K562 (cell line): ENCODE measurements at regions not wholly inside any gene's neighbourhood (a gene's known extent, or its start where the extent isn't known, plus 50 kb on each side); places are given as distances from the start of the nearest gene placed in this dataset.

Experiments used
- ADNP ChIP-seq: fragments of 200-800 bp; sonication (Bioruptor generic); IDR thresholded peaks from 2 replicates; pipeline ENCODE4 v1.6.1; 2016; ENCODE audit warnings: missing genetic modification characterization, missing compliant biosample characterization
- CCNT2 ChIP-seq: IDR thresholded peaks from 2 replicates; pipeline ENCODE4 v1.6.1; 2011; ENCODE audit warnings: borderline replicate concordance, low read depth, mild to moderate bottlenecking, moderate library complexity, mixed read lengths, low read length; ENCODE audit not compliant: insufficient read length; ENCODE audit errors: extremely low read depth
- CREB1 ChIP-seq, 2 experiments: sonication (generic) in 1 of 2; formaldehyde crosslinking in 1 of 2; IDR thresholded peaks; 2 replicates each; pipeline versions ENCODE4 v1.6.1 to v1.8.0; 2012 to 2022; ENCODE audit warnings: inconsistent platforms in 1 of 2, mild to moderate bottlenecking in 1 of 2, missing genetic modification reagents in 1 of 2, moderate library complexity in 1 of 2
- CXXC5 ChIP-seq: fragments of 250-450 bp; sonication (Bioruptor Pico); IDR thresholded peaks from 2 replicates; pipeline ENCODE4 v1.8.0; 2022; ENCODE audit warnings: inconsistent platforms, mild to moderate bottlenecking, moderate library complexity
- EHMT2 ChIP-seq: fragments of 450-650 bp; IDR thresholded peaks from 2 replicates; pipeline ENCODE4 v1.6.1; 2018; ENCODE audit warnings: antibody characterized with exemption
- HEY1 ChIP-seq: fragments of 250-450 bp; sonication (Bioruptor Pico); IDR thresholded peaks from 2 replicates; pipeline ENCODE4 v1.5.0; 2020; ENCODE audit warnings: mild to moderate bottlenecking, moderate library complexity, borderline replicate concordance
- NFRKB ChIP-seq: fragments of 450-650 bp; IDR thresholded peaks from 2 replicates; pipeline ENCODE4 v1.6.1; 2016; ENCODE audit warnings: low read depth
- PHF8 ChIP-seq: fragments of 200-600 bp; sonication (generic); IDR thresholded peaks from 2 replicates; pipeline ENCODE4 v1.6.1; 2012; ENCODE audit warnings: mixed run types, mild to moderate bottlenecking, inconsistent platforms, low read length, moderate library complexity, borderline replicate concordance
- PTTG1 ChIP-seq: fragments of 450-650 bp; IDR thresholded peaks from 2 replicates; pipeline ENCODE4 v1.6.1; 2016; ENCODE audit warnings: low read depth, mild to moderate bottlenecking, missing genetic modification characterization, missing compliant biosample characterization
- RCOR1 ChIP-seq, 2 experiments: IDR thresholded peaks; 2 replicates each; pipeline ENCODE4 v1.6.1; 2012; ENCODE audit warnings: low read depth in 2 of 2, low read length in 2 of 2, borderline replicate concordance in 1 of 2, improper control_type of control experiment in 1 of 2
- WHSC1 ChIP-seq: IDR thresholded peaks from one replicate; pipeline ENCODE4 v1.6.1; 2012; ENCODE audit warnings: low read length, control low read depth, inconsistent platforms
- ZBTB1 ChIP-seq: sonication (generic); formaldehyde crosslinking; IDR thresholded peaks from 2 replicates; pipeline ENCODE4 v1.8.1; 2023; ENCODE audit warnings: missing genetic modification reagents, low read depth, mild to moderate bottlenecking, borderline replicate concordance
- ZNF197 ChIP-seq: fragments of 200-800 bp; sonication (Bioruptor generic); IDR thresholded peaks from 2 replicates; pipeline ENCODE4 v1.6.1; 2016; ENCODE audit warnings: low read depth, missing genetic modification characterization, missing compliant biosample characterization
- ZNF766 ChIP-seq: fragments of 200-800 bp; sonication (Bioruptor generic); conservative IDR thresholded peaks from 2 replicates; pipeline ENCODE4 v1.6.1; 2016; ENCODE audit warnings: missing genetic modification characterization, missing compliant biosample characterization
- TF ChIP-seq, protein P1 (sequence below), 2 experiments: fragments of 450-650 bp; formaldehyde crosslinking in 1 of 2; IDR thresholded peaks; 2 replicates each; pipeline versions ENCODE4 v1.4.0 to v1.6.1; 2014 to 2020; ENCODE audit warnings: mild to moderate bottlenecking in 2 of 2, borderline replicate concordance in 1 of 2, low read depth in 1 of 2
- TF ChIP-seq, protein P2 (sequence below): fragments of 450-650 bp; formaldehyde crosslinking; IDR thresholded peaks from 2 replicates; pipeline ENCODE4 v1.4.0; 2020; ENCODE audit warnings: mild to moderate bottlenecking, mixed read lengths
- TF ChIP-seq, protein P3 (sequence below): sonication (generic); formaldehyde crosslinking; IDR thresholded peaks from 2 replicates; pipeline ENCODE4 v1.8.1; 2023; ENCODE audit warnings: mild to moderate bottlenecking, missing genetic modification reagents, moderate library complexity

DNA sequence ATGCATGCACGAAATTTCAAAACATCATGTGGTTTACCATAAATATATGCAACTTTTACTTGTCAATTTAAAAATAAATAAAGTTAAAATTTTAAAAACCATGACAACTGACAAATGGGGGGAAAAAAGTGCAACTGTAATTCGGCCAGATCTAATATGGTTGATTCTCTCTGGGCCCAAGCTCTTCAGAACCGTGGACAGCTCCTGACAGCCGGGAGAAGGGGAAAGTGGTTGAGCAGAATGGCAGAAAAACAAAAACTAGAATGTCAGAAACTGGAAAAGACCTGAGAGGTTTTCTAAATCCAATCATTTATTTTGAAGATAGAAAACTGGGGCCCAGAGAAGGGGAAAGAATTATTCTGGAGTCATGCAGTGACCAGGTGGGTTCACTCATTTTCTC, 126.6 kb downstream of the TMEM132E start (continued):
- TF ChIP-seq, protein P1, sequence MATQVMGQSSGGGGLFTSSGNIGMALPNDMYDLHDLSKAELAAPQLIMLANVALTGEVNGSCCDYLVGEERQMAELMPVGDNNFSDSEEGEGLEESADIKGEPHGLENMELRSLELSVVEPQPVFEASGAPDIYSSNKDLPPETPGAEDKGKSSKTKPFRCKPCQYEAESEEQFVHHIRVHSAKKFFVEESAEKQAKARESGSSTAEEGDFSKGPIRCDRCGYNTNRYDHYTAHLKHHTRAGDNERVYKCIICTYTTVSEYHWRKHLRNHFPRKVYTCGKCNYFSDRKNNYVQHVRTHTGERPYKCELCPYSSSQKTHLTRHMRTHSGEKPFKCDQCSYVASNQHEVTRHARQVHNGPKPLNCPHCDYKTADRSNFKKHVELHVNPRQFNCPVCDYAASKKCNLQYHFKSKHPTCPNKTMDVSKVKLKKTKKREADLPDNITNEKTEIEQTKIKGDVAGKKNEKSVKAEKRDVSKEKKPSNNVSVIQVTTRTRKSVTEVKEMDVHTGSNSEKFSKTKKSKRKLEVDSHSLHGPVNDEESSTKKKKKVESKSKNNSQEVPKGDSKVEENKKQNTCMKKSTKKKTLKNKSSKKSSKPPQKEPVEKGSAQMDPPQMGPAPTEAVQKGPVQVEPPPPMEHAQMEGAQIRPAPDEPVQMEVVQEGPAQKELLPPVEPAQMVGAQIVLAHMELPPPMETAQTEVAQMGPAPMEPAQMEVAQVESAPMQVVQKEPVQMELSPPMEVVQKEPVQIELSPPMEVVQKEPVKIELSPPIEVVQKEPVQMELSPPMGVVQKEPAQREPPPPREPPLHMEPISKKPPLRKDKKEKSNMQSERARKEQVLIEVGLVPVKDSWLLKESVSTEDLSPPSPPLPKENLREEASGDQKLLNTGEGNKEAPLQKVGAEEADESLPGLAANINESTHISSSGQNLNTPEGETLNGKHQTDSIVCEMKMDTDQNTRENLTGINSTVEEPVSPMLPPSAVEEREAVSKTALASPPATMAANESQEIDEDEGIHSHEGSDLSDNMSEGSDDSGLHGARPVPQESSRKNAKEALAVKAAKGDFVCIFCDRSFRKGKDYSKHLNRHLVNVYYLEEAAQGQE (IDR thresholded peaks at IDR 0.05; ENCODE audit: borderline replicate concordance): peak; percentile 98
- TF ChIP-seq, protein P1 (CRISPR knock-in tag; IDR thresholded peaks at IDR 0.05; ENCODE audit: low read depth): peak; percentile 93
- TF ChIP-seq CXXC5 (0 out of 2 replicates have a peak, but pooled peaks have one; percentile 16), CREB1 (IDR thresholded peaks at IDR 0.05) (no peak), CREB1 (CRISPR knock-in tag; IDR thresholded peaks at IDR 0.05) (no peak), ZBTB1 (CRISPR knock-in tag) (no peak), ADNP (no peak), ZNF197 (peak; percentile 76; the same call in 1 of the 2 replicates), PTTG1 (tag) (no peak), HEY1 (CRISPR knock-in tag) (no peak), EHMT2 (peak; percentile 97), ZNF766 (CRISPR knock-in tag) (peak; percentile 73), CCNT2 (no peak), WHSC1 (no peak), PHF8 (no peak), NFRKB (no peak), RCOR1 (IDR thresholded peaks at IDR 0.05; ENCODE audit: borderline replicate concordance in 1 of 2, low read depth in 2 of 2, low read length in 2 of 2) (0 out of 4 replicates have a peak, but pooled peaks of 1 of the 2 experiments have one; percentile 10)
- TF ChIP-seq, protein P2, sequence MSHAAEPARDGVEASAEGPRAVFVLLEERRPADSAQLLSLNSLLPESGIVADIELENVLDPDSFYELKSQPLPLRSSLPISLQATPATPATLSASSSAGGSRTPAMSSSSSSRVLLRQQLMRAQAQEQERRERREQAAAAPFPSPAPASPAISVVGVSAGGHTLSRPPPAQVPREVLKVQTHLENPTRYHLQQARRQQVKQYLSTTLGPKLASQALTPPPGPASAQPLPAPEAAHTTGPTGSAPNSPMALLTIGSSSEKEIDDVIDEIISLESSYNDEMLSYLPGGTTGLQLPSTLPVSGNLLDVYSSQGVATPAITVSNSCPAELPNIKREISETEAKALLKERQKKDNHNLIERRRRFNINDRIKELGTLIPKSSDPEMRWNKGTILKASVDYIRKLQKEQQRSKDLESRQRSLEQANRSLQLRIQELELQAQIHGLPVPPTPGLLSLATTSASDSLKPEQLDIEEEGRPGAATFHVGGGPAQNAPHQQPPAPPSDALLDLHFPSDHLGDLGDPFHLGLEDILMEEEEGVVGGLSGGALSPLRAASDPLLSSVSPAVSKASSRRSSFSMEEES (CRISPR knock-in tag): no peak
- TF ChIP-seq, protein P3, sequence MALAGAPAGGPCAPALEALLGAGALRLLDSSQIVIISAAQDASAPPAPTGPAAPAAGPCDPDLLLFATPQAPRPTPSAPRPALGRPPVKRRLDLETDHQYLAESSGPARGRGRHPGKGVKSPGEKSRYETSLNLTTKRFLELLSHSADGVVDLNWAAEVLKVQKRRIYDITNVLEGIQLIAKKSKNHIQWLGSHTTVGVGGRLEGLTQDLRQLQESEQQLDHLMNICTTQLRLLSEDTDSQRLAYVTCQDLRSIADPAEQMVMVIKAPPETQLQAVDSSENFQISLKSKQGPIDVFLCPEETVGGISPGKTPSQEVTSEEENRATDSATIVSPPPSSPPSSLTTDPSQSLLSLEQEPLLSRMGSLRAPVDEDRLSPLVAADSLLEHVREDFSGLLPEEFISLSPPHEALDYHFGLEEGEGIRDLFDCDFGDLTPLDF: no peak
